Uterus (tissue), 2 donors: ENCODE measurements at regions not wholly inside any gene's neighbourhood (a gene's known extent, or its start where the extent isn't known, plus 50 kb on each side); places are given as distances from the start of the nearest gene placed in this dataset.

Experiments used
- POLR2A ChIP-seq, 2 donors: fragments of 450-650 bp; IDR thresholded peaks; one replicate each; pipeline ENCODE4 v1.6.1; 2016; ENCODE audit warnings: antibody characterized with exemption in 2 of 2, mild to moderate bottlenecking in 1 of 2, moderate library complexity in 1 of 2
- TF ChIP-seq, protein P1 (sequence below), 4 experiments: fragments of 200-600 bp in 2 of 4; fragments of 450-650 bp in 2 of 4; sonication (generic) in 2 of 4; IDR thresholded peaks; one replicate each; pipeline ENCODE4 v1.5.1; 2016 to 2019; ENCODE audit warnings: antibody characterized with exemption in 4 of 4, mild to moderate bottlenecking in 2 of 4, moderate library complexity in 1 of 4

DNA sequence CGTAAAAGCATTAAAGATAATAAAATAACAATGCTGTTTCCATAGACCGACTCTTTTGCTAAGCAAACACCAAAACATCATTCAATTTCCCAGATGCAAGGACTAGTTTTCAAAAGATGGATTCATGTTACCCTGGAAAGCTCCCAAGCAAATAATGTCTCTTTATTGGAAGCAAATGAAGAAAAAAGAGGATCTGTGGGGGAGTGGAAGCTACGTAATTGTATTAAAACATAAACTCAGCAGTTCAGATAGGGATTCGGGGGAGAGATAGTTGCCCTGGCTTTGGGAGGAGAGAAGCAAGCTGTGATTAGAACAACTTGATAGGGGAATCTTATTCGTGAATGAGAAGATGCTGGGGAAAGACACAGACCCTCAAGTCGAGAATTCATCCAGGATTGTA, 491.0 kb upstream of the CLINT1 start:
- TF ChIP-seq, protein P1, sequence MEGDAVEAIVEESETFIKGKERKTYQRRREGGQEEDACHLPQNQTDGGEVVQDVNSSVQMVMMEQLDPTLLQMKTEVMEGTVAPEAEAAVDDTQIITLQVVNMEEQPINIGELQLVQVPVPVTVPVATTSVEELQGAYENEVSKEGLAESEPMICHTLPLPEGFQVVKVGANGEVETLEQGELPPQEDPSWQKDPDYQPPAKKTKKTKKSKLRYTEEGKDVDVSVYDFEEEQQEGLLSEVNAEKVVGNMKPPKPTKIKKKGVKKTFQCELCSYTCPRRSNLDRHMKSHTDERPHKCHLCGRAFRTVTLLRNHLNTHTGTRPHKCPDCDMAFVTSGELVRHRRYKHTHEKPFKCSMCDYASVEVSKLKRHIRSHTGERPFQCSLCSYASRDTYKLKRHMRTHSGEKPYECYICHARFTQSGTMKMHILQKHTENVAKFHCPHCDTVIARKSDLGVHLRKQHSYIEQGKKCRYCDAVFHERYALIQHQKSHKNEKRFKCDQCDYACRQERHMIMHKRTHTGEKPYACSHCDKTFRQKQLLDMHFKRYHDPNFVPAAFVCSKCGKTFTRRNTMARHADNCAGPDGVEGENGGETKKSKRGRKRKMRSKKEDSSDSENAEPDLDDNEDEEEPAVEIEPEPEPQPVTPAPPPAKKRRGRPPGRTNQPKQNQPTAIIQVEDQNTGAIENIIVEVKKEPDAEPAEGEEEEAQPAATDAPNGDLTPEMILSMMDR (IDR thresholded peaks at IDR 0.05) = no peak
- TF ChIP-seq POLR2A (IDR thresholded peaks at IDR 0.05) = no peak
